HG03108 (cell line): ENCODE measurements at regions not wholly inside any gene's neighbourhood (a gene's known extent, or its start where the extent isn't known, plus 50 kb on each side); places are given as distances from the start of the nearest gene placed in this dataset.
"Not testable (repeated sequence)": the region's sequence is repeated elsewhere in the genome, so short reads cannot be mapped to it uniquely, and the experiment has no call there.

Experiments used
- ATAC-seq: cut with Tn5 transposase; IDR thresholded peaks from one replicate; pipeline ENCODE4 v1.9.1; 2021; ENCODE audit warnings: moderate library complexity; ENCODE audit not compliant: unreplicated experiment

- no peak for ATAC-seq
These were observed 234.6 kb upstream of the FANCL start for GRCh38 chr2:58475756-58476155.

GRCh38 chr2:58473165-58473564, 232.0 kb upstream of the FANCL start:
- ATAC-seq: no peak

DNA sequence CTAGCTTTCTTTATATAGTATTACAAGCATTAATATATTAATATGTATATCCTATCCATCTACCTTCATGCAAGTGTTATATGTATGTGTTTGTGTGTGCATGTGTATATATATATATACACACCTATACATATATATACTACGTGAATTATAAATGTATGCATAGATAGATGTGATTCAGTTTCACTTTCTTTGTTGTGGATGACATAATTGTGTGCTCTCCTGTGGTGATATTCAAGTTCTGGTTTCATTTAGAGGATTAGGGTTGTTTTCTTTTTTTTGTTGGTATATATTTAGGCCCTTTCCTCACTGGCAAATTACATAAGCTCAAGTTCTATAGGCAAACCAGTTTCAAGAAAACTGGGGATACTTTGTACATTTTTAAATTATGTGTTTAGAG, 225.7 kb upstream of the FANCL start:
- no peak for ATAC-seq

GRCh38 chr2:58466021-58466420, 224.9 kb upstream of the FANCL start:
- ATAC-seq: not testable (repeated sequence)

- ATAC-seq: no peak
These were observed 219.5 kb upstream of the FANCL start for GRCh38 chr2:58460670-58461069.

GRCh38 chr2:58449286-58450010, 208.3 kb upstream of the FANCL start:
- ATAC-seq: peak; percentile 81

DNA sequence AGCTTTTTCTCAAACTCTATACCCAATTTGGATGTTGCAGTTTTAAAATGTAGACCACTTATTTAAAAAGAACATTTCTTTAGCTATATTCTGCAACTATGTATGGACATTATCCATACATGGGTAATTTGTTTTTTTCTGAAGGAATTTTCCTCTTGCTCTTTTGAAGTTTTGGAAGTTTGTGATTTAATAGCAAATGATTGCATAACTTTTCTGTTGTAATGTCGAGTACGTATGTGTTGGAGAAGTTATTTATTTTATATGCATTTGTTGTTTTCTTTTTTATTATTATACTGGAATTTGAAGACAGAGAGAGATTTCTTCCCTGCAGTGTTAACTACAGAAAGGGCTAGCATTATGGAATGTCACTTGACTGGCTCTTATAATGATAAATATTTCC, 207.7 kb upstream of the FANCL start:
- no peak for ATAC-seq

- peak; percentile 67 for ATAC-seq
These were observed 207.0 kb upstream of the FANCL start for GRCh38 chr2:58448065-58448507.

DNA sequence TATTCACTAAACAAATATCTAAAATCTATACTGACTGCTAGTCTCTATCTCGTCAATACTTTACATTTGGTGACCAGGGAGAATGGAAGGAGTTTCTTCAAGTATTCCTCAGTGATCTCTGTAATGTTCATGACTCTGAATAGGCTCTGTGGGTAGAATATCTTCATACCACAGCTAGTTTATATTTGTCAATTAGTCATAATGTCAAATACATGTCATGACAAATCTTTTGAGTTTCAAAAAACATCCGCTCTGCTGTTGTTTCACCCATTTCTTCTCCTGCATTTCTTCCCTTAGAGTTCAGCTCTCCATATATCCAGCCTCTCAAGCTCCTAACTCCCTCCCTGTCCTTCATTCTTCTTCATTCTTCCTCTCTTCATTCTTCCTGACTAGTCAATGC, 206.5 kb upstream of the FANCL start:
- no peak for ATAC-seq

DNA sequence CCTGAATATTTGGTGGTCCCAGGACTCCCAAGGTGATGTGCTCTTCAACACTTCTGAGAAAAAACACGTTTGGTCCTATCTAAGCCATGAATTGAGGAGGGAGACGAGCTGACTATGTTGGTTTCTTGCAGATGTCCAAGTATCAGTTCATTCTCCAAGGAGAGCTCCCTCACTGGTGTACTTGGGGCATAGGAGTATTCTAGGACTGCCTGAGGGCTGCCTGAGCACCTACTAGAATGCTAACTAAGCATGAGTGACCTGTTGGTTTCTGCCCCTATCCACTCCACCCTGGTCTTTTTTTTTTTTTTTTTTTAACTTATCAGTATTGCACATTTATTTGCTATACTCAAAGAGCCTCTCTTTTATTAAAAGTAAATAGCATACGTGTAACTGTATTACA, 200.5 kb upstream of the FANCL start:
- no peak for ATAC-seq

DNA sequence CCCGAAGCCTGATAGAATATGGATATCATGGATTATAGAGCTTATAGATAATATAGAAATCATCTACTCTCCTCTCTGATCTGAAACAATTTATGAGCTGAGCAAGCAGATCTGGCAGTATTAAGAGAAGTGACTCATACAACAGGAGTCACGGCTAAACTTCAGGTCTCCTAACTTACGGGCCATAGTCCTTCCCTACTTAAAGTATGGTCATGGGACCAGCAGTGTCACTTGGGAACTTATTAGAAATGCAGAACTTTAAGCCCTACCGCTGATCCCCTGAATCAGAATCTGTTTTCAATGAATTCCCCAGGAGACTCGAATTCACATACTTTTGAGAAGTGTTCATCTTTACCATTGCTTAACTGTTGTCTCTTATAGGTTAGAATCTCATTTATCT, 195.7 kb upstream of the FANCL start:
- no peak for ATAC-seq

GRCh38 chr2:58435246-58435645, 194.1 kb upstream of the FANCL start:
- ATAC-seq: no peak

GRCh38 chr2:58434692-58435091, 193.6 kb upstream of the FANCL start:
- ATAC-seq: no peak

GRCh38 chr2:58432491-58433170, 191.5 kb upstream of the FANCL start:
- no peak for ATAC-seq

- no peak for ATAC-seq
These were observed 188.1 kb upstream of the FANCL start for GRCh38 chr2:58429014-58429875.

- ATAC-seq: no peak
These were observed 187.2 kb upstream of the FANCL start for GRCh38 chr2:58428096-58429013.

- ATAC-seq: no peak
These were observed 186.5 kb upstream of the FANCL start for GRCh38 chr2:58427572-58428095.

GRCh38 chr2:58425368-58425767, 184.2 kb upstream of the FANCL start:
- ATAC-seq: no peak

- ATAC-seq: no peak
These were observed 178.9 kb upstream of the FANCL start for GRCh38 chr2:58419983-58420382.

DNA sequence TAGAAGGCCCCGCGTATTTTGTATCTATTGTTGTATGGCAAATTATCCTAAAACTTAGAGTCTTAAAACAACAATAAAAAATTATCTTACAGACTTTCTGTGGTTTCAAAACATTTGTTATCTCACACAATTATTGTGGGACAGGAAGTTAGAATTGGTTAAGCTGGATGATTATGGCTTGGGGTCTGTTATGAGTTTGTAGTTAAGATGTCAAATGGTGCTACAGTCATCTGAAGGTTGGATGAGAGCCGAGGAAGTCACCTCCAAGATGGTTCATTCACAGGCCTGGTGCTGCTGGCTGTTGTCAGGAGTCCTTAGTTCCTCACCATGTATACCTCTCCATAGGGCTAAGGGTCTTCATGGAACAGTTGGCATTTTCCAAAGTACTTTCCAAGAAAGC, 175.6 kb upstream of the FANCL start:
- ATAC-seq: no peak
